HUES48 (cell line): ENCODE measurements at regions not wholly inside any gene's neighbourhood (a gene's known extent, or its start where the extent isn't known, plus 50 kb on each side); places are given as distances from the start of the nearest gene placed in this dataset.

Experiments
- H3K27ac ChIP-seq: one replicate; pipeline ENCODE4 v1.7.0; 2013; ENCODE audit warnings: low read depth, low read length, inconsistent platforms
- H3K27me3 ChIP-seq: 2 replicates; pipeline ENCODE4 v1.6.1; 2013; ENCODE audit warnings: mild to moderate bottlenecking, low read length; ENCODE audit not compliant: control insufficient read depth, insufficient read depth
- H3K36me3 ChIP-seq: 2 replicates; pipeline ENCODE4 v1.6.1; 2013; ENCODE audit warnings: low read length; ENCODE audit not compliant: control insufficient read depth, insufficient read depth
- H3K4me1 ChIP-seq: 2 replicates; pipeline ENCODE4 v1.6.1; 2013; ENCODE audit warnings: mild to moderate bottlenecking, low read length; ENCODE audit not compliant: control insufficient read depth, insufficient read depth
- H3K4me3 ChIP-seq: 2 replicates; pipeline ENCODE4 v1.5.1; 2013; ENCODE audit warnings: mild to moderate bottlenecking, low read depth, low read length
- H3K9ac ChIP-seq: 2 replicates; pipeline ENCODE4 v1.6.1; 2013; ENCODE audit warnings: mild to moderate bottlenecking, low read depth, low read length, moderate library complexity
- H3K9me3 ChIP-seq: 2 replicates; pipeline ENCODE4 v1.6.1; 2013; ENCODE audit warnings: low read length; ENCODE audit not compliant: control insufficient read depth, insufficient read depth

- Histone ChIP-seq H3K27ac (no peak overlapping the region), H3K9ac (no peak overlapping the region), H3K9me3 (no peaks in the 10 kb centered on the region), H3K4me3 (no peak overlapping the region), H3K36me3 (no peaks in the 10 kb centered on the region), H3K27me3 (no peaks in the 10 kb centered on the region), H3K4me1 (no peaks in the 10 kb centered on the region)
Measured at GRCh38 chr2:57894381-57894780, 152.2 kb upstream of the VRK2 start.

DNA sequence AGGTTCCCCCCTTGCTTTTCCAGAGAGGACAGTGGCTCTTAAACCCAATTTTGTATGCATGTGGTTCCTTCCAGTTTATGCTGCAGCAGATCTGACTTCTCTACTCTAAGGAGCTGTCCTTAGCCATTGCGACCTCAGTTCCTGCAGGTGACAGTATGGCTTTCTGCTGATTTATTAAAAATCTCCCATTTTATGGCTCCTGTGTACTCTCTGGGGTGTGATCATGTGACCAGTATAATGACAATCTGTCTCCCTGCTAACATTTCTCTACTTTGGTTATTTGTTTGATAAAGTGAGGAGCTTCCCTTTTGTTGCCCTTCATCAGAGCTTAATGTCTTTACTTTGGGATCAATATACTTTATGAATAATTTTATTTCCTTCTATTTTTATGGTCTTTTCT is 148.7 kb upstream of the VRK2 start:
- no peak overlapping the region for H3K9ac ChIP-seq
- H3K4me1 ChIP-seq: peaks cover 8% of the 10 kb centered on the region
- H3K36me3 ChIP-seq: no peaks in the 10 kb centered on the region
- H3K9me3 ChIP-seq: no peaks in the 10 kb centered on the region
- H3K27me3 ChIP-seq: no peaks in the 10 kb centered on the region
- no peak overlapping the region for H3K27ac ChIP-seq
- no peak overlapping the region for H3K4me3 ChIP-seq

DNA sequence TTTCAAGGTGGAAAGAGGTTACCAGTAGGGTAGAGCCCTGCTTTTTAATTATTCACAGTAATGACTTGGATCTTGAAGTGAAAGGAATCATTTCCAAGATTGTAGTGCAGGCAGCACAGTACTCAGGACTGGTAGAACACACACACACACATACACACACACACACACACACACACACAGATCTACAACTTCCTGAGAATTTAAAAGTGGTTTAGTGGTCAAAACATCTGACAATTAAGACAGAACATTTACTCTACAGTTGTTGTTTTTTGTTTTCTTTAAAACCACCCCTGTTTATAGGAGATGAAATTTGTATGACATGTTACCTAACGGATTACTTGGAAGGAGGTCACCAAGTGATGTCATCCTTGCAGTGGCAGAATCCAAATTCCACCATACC is 146.7 kb upstream of the VRK2 start:
- Histone ChIP-seq H3K9ac (no peak overlapping the region), H3K27ac (no peak overlapping the region), H3K4me1 (peaks cover 13% of the 10 kb centered on the region), H3K36me3 (no peaks in the 10 kb centered on the region), H3K27me3 (no peaks in the 10 kb centered on the region), H3K9me3 (no peaks in the 10 kb centered on the region), H3K4me3 (no peak overlapping the region)

GRCh38 chr2:57902578-57902977 is 144.0 kb upstream of the VRK2 start:
- Histone ChIP-seq H3K9ac (no peak overlapping the region), H3K9me3 (no peaks in the 10 kb centered on the region), H3K4me1 (peaks cover 13% of the 10 kb centered on the region), H3K27ac (no peak overlapping the region), H3K36me3 (no peaks in the 10 kb centered on the region), H3K27me3 (no peaks in the 10 kb centered on the region), H3K4me3 (no peak overlapping the region)

DNA sequence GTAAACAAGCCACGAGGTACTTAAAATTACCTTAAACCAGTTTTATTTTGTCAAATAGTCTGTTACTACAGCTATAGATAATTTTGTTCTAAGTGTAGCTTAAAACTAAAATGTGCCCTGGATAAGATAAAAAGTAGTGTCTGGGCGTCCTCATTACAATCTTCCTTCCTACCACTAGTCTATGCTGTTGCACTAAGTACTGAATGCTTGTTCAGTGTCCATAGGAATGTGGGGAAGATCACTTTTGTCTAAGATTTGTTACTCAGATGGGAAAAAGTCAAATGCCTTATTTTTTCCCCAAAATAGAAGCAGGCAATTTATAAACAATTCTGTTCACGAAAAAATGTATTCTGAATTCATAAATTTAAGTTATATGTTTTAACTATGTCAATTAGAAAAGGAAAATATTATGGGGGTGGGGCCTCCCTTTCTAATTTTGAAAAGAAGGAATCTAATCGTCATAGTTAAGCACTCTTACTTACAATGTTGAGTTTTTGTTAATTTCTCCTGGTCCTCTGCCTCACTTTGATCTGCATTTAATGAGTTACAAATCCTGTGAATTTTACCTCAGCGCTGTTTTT is 140.4 kb upstream of the VRK2 start:
- Histone ChIP-seq H3K27ac (no peak overlapping the region), H3K27me3 (no peaks in the 10 kb centered on the region), H3K36me3 (no peaks in the 10 kb centered on the region), H3K4me1 (peaks cover 13% of the 10 kb centered on the region), H3K9me3 (no peaks in the 10 kb centered on the region), H3K4me3 (no peak overlapping the region), H3K9ac (no peak overlapping the region)

DNA sequence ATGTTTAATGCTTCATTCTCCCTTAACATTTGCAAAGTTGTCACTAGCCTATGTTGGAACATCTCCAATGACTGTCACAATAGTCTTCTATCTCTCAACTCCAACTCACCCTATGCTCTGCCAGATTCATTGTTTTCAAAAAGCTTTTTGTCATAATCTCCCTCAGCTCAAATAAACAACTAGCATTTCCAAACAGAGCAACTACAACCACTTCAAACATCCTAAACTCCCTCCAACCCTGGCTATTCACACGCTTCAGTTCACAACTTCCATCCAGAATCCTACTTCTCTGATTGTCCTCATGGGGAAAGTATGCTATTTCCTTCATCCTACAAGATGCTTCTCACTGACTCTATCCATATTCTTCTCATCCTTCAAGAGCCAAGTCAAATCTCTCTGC is 139.2 kb upstream of the VRK2 start:
- peaks cover 10% of the 10 kb centered on the region for H3K4me1 ChIP-seq
- no peak overlapping the region for H3K9ac ChIP-seq
- no peaks in the 10 kb centered on the region for H3K27me3 ChIP-seq
- no peaks in the 10 kb centered on the region for H3K36me3 ChIP-seq
- H3K4me3 ChIP-seq: no peak overlapping the region
- H3K27ac ChIP-seq: no peak overlapping the region
- H3K9me3 ChIP-seq: no peaks in the 10 kb centered on the region

DNA sequence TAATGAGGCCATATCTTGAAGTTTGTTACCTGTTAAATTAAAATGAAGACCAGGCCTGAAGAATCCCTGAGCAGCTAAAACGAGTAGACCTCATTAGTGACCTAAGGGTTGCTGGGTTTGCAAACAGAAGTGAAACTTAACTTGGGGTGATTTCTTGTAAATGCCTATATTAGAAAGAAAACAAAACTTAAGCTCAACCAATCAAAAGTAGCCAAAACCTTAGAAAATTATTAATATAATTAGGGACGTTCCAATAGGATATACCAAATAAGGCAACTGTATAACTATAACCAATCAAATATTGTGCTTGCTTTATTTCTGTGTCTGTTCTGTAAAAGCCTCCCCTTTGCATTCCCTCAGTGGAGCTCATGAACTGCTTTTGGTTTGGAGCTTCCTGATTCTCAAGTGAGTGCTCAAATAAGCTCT is 137.9 kb upstream of the VRK2 start:
- Histone ChIP-seq H3K4me3 (no peak overlapping the region), H3K4me1 (no peaks in the 10 kb centered on the region), H3K27me3 (no peaks in the 10 kb centered on the region), H3K9me3 (no peaks in the 10 kb centered on the region), H3K36me3 (no peaks in the 10 kb centered on the region), H3K27ac (no peak overlapping the region), H3K9ac (no peak overlapping the region)

- Histone ChIP-seq H3K27me3 (no peaks in the 10 kb centered on the region), H3K9me3 (no peaks in the 10 kb centered on the region), H3K36me3 (no peaks in the 10 kb centered on the region), H3K9ac (no peak overlapping the region), H3K4me1 (no peaks in the 10 kb centered on the region), H3K27ac (no peak overlapping the region), H3K4me3 (no peak overlapping the region)
Measured at GRCh38 chr2:57918126-57918525, 128.5 kb upstream of the VRK2 start.

- Histone ChIP-seq H3K4me3 (no peak overlapping the region), H3K4me1 (no peaks in the 10 kb centered on the region), H3K9me3 (no peaks in the 10 kb centered on the region), H3K27me3 (no peaks in the 10 kb centered on the region), H3K9ac (no peak overlapping the region), H3K27ac (no peak overlapping the region), H3K36me3 (no peaks in the 10 kb centered on the region)
Measured at GRCh38 chr2:57920342-57920939, 126.2 kb upstream of the VRK2 start.

- Histone ChIP-seq H3K9ac (no peak overlapping the region), H3K9me3 (no peaks in the 10 kb centered on the region), H3K4me1 (peaks cover 10% of the 10 kb centered on the region), H3K27ac (no peak overlapping the region), H3K36me3 (no peaks in the 10 kb centered on the region), H3K4me3 (no peak overlapping the region), H3K27me3 (no peaks in the 10 kb centered on the region)
Measured at GRCh38 chr2:57934659-57935058, 111.9 kb upstream of the VRK2 start.

DNA sequence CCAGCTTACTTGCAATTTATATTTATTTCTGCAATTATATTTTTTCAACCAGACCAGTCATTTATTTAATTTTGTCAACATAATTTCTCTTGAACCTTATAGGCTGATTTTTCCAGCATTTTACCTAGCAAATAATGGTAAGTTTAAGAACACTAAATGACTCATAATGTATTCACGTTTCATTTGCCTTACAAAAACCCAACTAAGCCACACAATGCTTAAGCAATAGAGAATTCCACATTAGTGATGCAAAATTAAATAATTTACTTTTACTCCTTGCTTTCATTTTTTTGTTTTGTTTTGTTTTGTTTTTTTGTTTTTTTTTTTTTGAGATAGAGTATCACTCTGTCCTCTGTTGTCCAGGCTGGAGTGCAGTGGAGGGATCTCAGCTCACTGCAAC is 110.4 kb upstream of the VRK2 start:
- no peaks in the 10 kb centered on the region for H3K27me3 ChIP-seq
- H3K9ac ChIP-seq: no peak overlapping the region
- H3K36me3 ChIP-seq: no peaks in the 10 kb centered on the region
- peaks cover 10% of the 10 kb centered on the region for H3K4me1 ChIP-seq
- H3K9me3 ChIP-seq: no peaks in the 10 kb centered on the region
- H3K4me3 ChIP-seq: no peak overlapping the region
- H3K27ac ChIP-seq: no peak overlapping the region
